Kidney tubule cell (primary cell): ENCODE measurements at regions not wholly inside any gene's neighbourhood (a gene's known extent, or its start where the extent isn't known, plus 50 kb on each side); places are given as distances from the start of the nearest gene placed in this dataset.

Source experiments
- DNase-seq: peaks from one replicate; pipeline ENCODE4 v3.0.0-alpha.2; 2018; ENCODE audit warnings: low spot score

DNA sequence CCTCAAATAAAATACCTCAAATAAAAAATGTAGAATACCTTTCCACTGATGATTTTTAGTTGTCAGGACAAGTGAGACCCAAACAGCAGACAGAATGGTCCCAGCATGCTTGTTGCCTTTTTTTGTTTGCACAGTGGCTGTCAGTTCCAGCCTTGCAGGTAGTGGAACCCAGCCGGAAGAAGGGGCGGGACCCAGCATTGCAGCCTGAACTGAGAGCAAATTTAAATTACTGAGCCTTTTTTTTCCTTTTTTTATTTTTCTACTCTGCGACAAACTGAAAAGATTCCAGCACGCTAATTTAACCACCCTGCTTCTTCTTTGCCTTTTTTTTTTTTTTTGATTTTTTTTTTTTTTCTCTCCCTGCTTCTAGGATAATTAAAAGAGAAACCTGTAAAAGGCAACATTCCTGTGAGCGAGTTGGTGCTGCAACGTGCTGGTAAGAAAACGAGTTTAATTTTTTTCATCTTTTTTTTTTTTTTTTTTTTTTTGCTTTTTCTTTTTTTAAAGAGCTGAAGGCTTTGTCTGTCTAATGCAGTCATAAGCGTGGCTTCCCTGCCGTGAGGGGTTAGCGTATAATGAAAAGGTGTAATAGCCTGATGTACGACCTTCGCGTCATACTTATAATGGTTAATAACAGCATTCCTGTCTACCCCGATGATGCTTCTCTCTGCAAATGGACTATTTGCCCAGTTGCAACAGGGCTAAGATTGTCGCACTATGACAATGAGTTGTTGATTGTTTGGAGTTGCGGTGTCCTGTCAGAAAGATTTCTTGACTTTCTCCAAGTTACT, 555.3 kb upstream of the CELF2 start:
- no peak for DNase-seq

DNA sequence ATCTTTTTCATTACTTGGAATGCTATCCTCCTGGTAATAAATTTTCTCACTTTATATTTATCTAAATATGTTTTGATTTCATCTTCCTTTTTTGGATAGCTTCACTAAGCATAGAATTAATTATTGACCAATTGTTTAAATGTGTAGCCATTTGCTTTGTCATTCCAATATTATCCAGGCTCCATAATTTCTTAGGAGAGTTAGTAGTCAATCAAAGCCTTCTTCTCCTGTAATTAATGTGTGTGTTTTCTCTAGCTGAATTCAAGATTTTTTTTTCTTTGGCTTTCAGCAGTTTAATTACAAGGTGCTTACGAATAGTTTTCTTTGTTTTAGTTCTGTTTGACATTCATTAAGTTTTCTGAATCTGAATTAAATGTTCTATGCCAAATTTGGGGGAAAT, 545.9 kb upstream of the CELF2 start:
- DNase-seq = no peak

DNA sequence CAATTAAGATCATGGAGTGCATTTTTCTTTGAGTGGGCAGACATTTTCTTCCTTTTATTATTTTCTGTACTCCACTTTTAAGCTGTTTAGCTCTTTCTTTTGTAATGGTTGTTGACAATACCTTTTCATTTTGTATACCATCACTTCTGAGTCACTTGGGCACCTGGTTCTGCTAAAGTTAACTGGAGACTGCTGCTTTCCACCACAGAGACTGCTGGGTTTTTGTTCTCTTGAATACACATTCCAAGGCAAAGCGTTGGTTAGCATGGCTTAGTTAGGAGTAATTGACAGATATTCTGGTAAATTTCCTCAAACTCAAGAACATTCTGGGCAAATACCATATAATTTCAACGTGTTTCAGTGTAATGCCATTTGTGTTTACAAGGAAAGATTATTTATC, 541.9 kb upstream of the CELF2 start:
- no peak for DNase-seq

DNA sequence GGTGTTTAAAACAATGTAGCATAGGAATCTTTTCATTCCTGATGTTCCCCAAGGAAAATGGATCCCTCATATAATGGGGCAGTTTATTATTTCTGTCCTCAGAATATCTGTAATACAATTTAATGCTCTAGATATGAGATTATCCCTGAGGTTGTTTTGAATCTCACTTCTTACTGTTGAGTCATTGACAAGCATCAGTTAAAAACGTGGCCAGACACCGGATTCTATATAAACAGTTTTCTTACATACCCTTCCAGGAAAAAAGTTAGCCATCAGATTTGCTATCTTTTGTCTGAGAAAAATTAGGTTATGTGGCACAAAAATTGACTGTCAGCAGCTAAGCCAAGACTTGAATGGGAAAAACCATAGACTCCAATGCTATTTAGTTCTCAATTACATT, 539.8 kb upstream of the CELF2 start:
- DNase-seq = no peak

DNA sequence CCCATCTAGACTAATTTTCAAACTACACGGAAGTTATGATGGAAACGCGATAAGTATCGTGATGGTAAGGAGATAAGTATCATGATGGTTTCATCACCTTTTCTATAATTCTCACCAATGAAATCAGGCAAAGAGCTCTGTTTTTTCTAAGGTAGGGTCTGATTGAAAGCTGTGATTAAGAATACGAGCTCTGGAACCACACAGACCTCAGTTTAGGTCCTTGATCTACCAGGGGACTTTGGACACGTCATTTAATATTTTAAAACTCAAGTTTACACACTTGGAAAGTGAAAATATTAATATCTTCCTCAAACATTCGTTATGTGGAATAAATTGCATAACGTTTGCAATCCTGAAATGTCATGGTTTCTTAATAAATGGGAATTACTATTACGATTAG, 538.2 kb upstream of the CELF2 start:
- DNase-seq = no peak

DNA sequence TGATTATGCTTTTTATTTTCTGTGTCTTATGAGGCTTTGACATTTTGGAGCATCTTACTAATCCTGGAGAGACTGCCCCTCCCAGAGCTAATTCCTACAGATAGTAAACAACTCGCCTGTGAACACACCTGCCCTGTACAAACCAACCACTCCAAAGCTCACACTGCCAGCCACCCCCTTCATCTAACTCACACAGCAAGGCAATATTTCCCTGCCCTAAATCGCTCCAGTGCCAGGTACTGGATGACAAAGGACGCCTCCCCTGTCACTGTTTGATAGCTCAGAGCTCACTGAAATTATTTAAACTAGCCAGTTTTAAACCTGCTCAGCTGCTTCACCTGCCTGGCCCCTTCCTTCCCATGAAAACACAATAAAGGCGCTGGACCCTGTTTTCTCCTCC, 535.1 kb upstream of the CELF2 start:
- DNase-seq = no peak

DNA sequence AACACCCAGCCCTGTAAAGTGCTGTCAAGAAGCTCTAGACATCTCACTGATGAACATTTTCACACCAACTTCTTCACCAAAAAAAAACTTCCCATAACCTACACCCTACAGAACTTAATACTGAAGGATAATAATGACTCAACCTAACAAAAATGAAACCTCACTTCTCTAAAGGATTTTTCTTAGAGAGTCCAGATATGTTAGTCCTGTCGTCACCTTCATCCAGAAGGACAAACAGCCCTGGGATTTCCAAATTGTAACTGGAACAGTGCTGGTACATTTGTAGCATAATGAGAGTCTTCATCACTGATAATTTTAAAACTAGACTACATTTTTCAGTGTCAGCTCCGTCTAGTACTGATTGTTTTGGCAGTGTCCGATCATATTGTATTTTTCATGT, 528.6 kb upstream of the CELF2 start:
- DNase-seq = no peak

DNA sequence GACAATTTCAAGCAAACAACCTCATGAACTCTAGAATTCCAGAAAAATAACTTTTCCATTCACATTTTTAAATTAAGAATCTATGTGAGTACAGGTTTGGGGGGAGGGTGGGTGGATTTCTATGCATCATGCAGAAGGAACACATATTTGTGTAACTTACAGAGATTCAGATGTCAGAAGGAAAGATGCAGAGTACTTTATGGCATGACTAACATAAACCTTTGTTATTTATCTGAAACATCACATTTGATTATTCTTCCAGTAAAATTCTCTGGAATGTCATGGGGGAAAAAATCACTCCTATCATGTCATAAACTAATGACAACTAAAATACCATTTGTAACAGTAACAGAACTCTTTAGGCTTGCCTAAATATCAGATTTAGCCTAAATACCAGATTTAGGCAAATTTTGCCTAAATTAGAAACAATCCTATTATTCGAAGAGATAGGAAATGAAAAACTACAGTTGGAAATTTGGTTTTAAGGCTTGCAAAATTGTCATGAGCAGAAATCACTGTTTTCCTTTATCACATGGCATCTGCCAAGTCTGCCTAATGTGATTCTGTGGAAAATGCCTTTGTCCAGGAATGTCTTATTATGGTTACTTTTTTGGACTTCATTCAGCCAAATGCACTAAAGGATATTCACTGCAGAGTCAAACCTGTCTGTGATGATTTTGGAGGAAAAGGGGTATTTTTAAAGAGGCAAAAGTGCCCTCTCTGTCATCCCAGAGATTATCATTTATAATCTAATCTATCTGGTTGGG, 527.7 kb upstream of the CELF2 start:
- DNase-seq = no peak

DNA sequence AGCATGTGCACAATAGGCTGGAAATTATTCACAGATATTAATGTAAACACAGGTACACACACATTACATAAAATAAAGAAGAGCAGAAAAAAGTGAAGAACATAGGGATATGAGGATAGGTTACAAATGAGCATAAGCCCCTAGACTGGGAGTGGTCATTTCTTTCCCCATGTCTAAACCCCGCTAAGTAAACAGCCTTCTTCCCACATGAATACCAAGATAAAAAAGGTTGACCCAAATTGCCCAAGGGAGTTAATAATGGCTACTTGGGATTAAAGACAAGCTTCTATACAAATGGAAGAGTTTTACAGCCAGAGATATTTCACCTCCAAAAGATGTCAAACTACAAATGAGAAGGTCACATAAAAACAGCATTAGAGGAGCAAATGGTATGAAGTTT, 527.1 kb upstream of the CELF2 start:
- no peak for DNase-seq

DNA sequence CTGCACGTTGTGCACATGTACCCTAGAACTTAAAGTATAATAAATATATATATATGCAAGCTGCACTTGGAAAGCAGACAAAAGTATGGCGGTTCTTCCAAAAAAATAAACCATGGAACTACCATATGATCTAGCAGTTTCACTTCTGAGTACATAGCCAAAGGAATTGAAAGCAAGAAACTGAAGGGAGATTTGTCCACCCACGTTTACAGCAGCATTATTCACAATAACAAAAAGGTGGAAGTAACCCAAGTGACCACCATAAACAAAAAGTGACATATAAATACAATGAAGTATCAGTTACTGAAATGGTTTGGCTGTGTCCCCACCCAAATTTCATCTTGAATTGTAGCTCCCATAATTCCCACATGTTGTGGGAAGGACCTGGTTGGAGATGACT, 525.3 kb upstream of the CELF2 start:
- DNase-seq = no peak

DNA sequence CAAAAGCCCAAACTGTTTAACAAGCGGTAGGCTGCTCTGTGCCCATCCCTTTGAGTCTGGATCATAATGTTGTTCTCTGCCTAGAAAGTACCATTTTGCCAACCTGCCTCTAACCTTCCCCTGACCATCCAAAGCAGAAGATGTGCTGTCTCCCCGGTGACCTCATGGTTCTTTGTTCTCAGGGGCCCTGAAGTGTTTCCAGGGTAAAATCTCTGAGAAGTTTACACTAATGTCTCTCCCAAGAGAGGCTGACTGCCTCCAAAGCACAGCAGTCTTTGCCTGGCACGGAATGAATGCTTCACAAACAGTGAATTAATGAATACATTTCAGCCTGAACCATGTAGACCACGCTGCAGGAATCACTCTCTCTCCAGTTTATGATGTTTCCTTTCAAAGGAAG, 523.8 kb upstream of the CELF2 start:
- no peak for DNase-seq

DNA sequence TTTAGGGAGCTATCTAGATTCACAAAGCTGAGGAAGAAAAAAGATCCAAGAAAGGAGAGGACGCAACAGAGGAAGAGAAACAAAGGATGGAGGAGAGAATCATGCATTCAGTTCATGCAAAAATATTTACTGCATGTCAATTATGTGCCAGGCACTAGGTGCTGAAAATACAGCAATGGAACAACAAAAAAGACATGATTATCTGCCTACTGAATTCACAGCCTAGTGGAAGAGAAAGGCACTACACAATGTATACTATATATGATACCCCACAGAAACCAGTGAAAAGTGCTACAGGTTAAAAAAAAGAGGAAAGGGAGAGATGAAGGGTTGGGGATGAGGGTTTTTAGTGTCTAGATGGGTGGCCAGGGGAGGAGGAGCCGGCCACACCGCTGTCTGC, 520.4 kb upstream of the CELF2 start:
- DNase-seq = no peak

DNA sequence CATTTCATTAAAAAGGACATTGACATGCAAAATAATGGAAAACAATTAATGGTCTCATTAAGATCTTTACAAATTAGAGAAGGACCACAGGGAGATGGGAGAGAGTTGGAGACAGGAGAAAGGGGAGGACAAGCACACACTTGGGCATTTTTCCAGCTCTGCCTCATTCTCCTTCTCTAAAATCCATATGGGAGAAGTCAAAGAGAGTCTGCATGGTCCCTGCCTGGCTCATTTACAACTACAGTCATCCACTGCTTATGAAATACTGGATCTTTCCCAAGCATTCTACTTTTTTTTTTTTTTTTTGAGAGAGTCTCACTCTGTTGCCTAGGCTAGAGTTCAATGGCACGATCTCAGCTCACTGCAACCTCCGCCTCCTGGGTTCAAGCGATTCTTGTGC, 518.9 kb upstream of the CELF2 start:
- DNase-seq = no peak

DNA sequence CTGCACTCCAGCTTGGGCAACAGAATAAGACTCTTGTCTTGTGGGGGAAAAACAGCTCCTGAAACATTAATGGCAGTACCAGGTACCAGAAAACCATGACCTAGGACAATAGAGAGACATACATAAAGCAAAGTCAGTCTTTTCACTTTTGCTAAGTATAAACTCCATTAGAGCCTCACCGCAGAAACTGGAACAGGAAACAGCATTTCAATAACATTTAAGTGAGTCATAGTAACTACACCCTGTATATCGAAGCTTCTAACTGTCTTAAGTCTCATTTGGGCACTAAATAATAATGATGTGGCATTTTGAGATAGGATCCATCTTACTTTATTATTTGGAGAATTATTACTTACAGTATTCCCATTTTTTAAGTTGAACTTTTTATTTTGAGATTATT, 517.8 kb upstream of the CELF2 start:
- no peak for DNase-seq

DNA sequence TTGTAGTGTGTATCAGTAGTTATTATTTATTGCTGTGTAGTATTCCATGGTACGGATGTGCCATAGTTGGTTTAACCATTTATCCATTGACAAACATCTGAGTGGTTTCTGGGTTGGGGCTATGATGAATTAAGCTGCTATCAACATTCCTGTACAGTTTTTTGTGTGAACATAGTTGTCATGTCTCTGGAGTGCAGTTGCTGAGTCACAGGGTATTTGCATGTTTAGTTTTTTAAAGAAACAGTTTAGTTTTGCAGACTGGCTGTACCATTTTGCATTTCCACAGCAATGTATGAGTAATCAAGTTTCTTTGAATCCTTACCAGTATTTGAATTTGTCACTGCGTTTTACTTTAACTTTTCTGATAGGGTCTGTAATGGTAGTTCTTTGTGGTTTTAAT, 516.7 kb upstream of the CELF2 start:
- DNase-seq = peak; percentile 36

DNA sequence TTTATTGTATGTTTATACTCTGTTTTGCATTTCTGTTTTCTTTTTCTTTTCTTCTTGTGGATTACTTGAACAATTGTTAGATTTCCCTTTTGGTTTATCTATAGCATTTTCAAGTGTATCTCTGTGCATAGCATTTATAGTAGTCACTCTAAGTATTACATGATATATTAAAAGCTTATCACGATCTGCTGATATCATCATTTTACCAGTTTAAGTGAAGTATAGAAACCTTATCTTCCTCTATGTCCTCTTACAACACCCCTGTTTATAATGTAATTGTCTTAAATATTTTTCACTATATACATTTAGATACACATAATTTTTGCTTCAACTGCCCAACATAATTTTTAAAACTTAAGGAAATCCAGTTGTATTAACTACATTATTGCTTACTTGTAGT, 513.9 kb upstream of the CELF2 start:
- no peak for DNase-seq

DNA sequence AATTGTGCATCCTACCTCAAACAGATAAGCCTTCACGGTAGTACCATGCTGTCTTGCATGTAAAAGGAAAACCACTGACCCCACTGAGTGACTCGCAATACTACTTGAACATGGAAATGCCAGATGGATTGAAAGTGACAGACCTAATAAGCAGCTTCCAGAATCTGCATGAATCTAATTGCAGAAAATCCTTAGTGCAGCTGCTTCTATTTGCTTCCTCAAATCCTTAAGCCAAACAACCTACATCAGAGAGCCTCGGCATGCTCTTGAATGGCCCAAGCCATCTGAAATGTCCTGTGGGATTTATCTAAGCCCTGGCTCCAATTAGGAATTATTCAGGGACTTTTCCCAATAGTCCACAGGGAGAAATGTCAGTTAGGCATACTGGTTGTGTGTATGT, 509.5 kb upstream of the CELF2 start:
- DNase-seq = no peak

DNA sequence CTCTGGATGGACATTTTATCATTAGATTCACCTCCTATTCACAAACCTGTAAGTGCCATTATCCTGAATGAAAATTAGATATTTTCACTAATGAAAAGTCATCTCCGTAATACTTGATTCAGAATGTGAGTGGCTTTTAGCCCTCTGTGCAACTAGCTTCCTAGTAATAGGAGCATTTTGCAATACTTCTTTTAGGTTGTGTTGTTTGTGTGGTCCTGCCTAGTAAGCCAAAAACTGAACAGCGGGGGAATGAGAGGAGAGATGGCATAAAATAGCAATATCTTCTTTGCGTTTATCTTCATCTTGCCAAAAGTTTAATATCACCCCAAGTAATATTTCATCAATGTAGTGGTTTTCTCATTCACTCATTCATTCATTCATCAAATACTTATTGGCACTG, 507.5 kb upstream of the CELF2 start:
- DNase-seq = no peak

DNA sequence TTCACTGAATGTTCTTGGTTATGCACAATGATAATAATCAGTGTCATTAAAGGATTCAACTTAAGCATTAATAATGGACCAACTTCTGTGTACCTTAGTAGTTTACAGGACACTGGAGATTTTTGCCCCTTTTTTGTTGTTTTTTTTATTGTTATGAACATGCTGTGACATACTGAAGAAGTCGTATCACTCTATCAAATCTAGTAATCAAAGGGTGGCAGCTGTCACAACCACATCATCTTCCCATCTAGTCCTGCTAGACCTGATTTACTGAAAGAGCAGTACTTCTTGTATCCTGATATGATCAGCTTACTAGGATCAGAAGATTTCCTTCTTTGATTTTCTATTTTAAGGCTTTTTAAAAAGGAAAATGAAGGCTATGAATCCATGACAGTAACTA, 504.6 kb upstream of the CELF2 start:
- DNase-seq = no peak

DNA sequence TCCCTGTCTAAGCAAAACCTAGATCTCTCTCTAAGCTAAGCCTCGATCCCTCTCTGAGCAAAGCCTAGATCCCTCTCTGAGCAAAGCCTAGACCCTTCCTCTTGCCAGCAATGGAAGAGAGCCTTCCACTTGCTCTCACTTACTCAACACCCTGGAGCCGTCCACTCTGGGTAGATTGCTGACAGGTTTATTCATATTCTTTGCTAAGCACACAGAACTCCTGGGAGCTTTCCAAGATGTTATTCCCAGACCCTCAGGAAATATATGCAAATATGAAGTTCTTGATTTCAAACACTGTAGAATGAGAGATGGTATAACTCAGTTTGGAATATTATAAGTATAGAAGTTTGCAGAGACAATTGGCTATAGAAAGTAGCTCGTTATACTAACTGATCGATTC, 503.8 kb upstream of the CELF2 start:
- no peak for DNase-seq

DNA sequence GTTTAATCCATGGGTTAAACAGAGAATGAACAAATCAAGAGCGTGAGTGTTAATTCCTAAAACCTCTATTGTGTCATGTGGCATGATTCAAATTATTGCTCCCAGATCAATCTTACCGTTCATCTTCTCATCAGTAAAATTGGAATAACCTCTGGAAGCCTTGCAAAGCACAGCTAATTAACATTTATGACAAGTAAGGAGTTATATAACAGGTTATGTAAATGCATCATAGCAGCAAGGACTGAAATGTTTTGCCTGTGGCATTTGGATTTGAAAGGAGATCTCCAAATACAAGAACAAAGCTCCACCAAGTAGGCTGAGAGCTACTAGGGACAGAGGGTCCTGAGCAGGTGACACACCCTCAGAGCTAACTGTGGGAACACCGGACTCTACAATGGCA, 502.9 kb upstream of the CELF2 start:
- no peak for DNase-seq

DNA sequence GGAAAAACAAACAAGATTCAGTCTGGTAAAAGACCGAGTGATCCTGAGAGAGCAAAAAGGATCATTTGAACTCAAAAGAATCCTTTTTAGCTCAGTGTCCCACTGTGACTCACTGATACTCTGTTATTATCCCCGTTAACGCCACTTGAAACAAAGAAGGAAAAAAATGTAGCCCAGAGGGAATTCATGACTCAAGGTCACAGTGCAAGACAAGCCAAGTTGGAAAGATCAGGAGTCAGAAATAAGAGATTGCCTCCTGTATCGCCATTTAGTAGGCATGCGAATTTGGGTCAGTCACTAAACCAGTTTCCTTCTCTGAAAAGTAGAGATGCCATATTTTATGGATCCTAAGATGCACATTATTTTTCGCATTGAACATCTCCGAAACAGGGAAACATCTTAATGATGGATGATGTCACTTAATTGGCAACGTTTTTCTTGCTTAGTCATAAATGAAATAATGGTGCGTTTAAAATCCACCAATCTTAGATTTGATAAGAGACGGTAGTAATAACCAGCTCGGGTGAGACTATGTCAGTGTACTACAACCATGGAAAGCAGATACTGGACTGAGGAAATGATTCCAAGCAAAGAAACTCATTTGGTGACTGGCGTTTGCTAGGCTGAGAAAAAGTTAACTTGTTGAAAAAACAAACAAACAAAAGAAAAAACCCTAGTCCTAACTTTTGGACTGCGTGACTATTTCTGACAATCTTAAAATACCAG, 502.0 kb upstream of the CELF2 start:
- DNase-seq = no peak
